GM12878 (cell line): ENCODE measurements at regions not wholly inside any gene's neighbourhood (a gene's known extent, or its start where the extent isn't known, plus 50 kb on each side); places are given as distances from the start of the nearest gene placed in this dataset.
A peak's percentile ranks its signal among the peaks of the same experiment; 100 is the strongest.

ENCODE experiments used
- BRCA1 ChIP-seq: IDR thresholded peaks from 2 replicates; pipeline ENCODE4 v1.6.1; 2011; ENCODE audit warnings: low read depth, low read length, improper control_type of control experiment
- CHD2 ChIP-seq: IDR thresholded peaks from 2 replicates; pipeline ENCODE4 v1.6.1; 2011; ENCODE audit warnings: low read depth, low read length, improper control_type of control experiment, borderline replicate concordance
- CHD4 ChIP-seq: fragments of 200-600 bp; sonication (generic); IDR thresholded peaks from 2 replicates; pipeline ENCODE4 v1.6.1; 2016; ENCODE audit warnings: mild to moderate bottlenecking
- ESRRA ChIP-seq: IDR thresholded peaks from 2 replicates; pipeline ENCODE4 v1.6.1; 2012; ENCODE audit warnings: mild to moderate bottlenecking, low read length, improper control_type of control experiment
- HDAC6 ChIP-seq: fragments of 200-600 bp; sonication (generic); IDR thresholded peaks from one replicate; pipeline ENCODE4 v1.8.0; 2017; ENCODE audit warnings: antibody characterized with exemption; ENCODE audit not compliant: unreplicated experiment
- JUNB ChIP-seq: IDR thresholded peaks from 2 replicates; pipeline ENCODE4 v1.6.1; 2016; ENCODE audit warnings: antibody characterized with exemption, mild to moderate bottlenecking
- KLF5 ChIP-seq: fragments of 450-650 bp; IDR thresholded peaks from 2 replicates; pipeline ENCODE4 v1.6.1; 2014; ENCODE audit warnings: mild to moderate bottlenecking; ENCODE audit not compliant: partially characterized antibody
- MTA2 ChIP-seq: fragments of 450-650 bp; IDR thresholded peaks from 2 replicates; pipeline ENCODE4 v1.6.1; 2016; ENCODE audit warnings: low read depth, mild to moderate bottlenecking, moderate library complexity
- NBN ChIP-seq: fragments of 450-650 bp; IDR thresholded peaks from 2 replicates; pipeline ENCODE4 v1.6.1; 2016
- NRF1 ChIP-seq: conservative IDR thresholded peaks from 2 replicates; pipeline ENCODE4 v1.6.1; 2011; ENCODE audit warnings: mild to moderate bottlenecking, low read depth, low read length, improper control_type of control experiment
- PAX5 ChIP-seq: IDR thresholded peaks from 2 replicates; pipeline ENCODE4 v1.6.1; 2011; ENCODE audit warnings: low read depth, low read length, borderline replicate concordance
- PRDM15 ChIP-seq: fragments of 450-650 bp; formaldehyde crosslinking; IDR thresholded peaks from 2 replicates; pipeline ENCODE4 v1.4.0; 2020; ENCODE audit warnings: mild to moderate bottlenecking, moderate library complexity
- RAD21 ChIP-seq: IDR thresholded peaks from 2 replicates; pipeline ENCODE4 v1.6.1; 2011; ENCODE audit warnings: mild to moderate bottlenecking, low read depth, low read length, moderate library complexity; ENCODE audit not compliant: insufficient read depth
- RAD51 ChIP-seq: fragments of 450-650 bp; IDR thresholded peaks from 2 replicates; pipeline ENCODE4 v1.6.1; 2016; ENCODE audit warnings: moderate library complexity, mild to moderate bottlenecking, inconsistent platforms
- RUNX3 ChIP-seq: IDR thresholded peaks from 2 replicates; pipeline ENCODE4 v1.6.1; 2012; ENCODE audit warnings: low read length, inconsistent platforms
- SMAD5 ChIP-seq: IDR thresholded peaks from 2 replicates; pipeline ENCODE4 v1.6.1; 2016; ENCODE audit warnings: antibody characterized with exemption, low read depth
- ZNF217 ChIP-seq: fragments of 450-650 bp; IDR thresholded peaks from 2 replicates; pipeline ENCODE4 v1.6.1; 2017; ENCODE audit warnings: antibody characterized with exemption, mild to moderate bottlenecking
- ZNF274 ChIP-seq: IDR thresholded peaks from one replicate; pipeline ENCODE4 v1.8.0; 2011; ENCODE audit not compliant: insufficient read length, insufficient read depth
- ZNF622 ChIP-seq: fragments of 450-650 bp; IDR thresholded peaks from 2 replicates; pipeline ENCODE4 v1.6.1; 2017; ENCODE audit warnings: mild to moderate bottlenecking, inconsistent platforms
- ZZZ3 ChIP-seq: IDR thresholded peaks from 2 replicates; pipeline ENCODE4 v1.6.1; 2011; ENCODE audit warnings: low read depth; ENCODE audit not compliant: control insufficient read depth, insufficient read length
- TF ChIP-seq, protein P1 (sequence below): fragments of 450-650 bp; IDR thresholded peaks from 2 replicates; pipeline ENCODE4 v1.6.1; 2016; ENCODE audit warnings: mild to moderate bottlenecking, moderate library complexity, borderline replicate concordance
- TF ChIP-seq, protein P2 (sequence below): IDR thresholded peaks from 2 replicates; pipeline ENCODE4 v1.6.1; 2011; ENCODE audit warnings: borderline replicate concordance, low read depth, mild to moderate bottlenecking, moderate library complexity, low read length; ENCODE audit not compliant: insufficient read depth, poor library complexity, severe bottlenecking
- TF ChIP-seq, protein P3 (sequence below): fragments of 450-650 bp; IDR thresholded peaks from 2 replicates; pipeline ENCODE4 v1.6.1; 2014; ENCODE audit warnings: mild to moderate bottlenecking

DNA sequence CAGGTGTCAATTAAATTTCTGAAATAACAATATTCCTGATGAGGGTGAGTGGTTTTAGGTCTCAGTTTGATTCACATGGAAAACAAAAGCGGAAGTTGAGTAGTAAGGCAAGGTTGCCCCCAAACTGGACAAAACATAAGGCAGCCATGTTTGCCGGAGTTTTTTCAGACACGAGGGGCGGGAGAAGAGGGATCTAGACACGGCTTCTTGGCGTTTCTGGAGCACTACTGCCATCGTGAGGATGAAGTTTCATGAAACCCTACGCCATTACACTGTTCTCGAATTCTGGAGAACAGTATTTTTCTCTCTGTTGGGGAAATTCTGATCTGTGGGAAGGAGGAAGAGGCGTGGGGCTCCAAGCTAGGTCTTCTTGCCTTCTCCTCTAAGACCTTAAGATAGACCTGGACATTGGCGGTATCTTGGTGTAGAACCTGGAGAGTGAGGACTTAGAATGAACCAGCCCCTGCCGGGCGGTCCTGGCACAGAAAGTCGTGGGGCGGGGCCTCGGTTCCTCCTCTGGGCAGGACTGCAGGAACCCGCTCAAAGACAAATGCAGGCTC is 160.3 kb downstream of the OR13H1 start (continued):
- TF ChIP-seq PRDM15 (CRISPR knock-in tag): no peak
- TF ChIP-seq ZNF622: no peak
- TF ChIP-seq, protein P1, sequence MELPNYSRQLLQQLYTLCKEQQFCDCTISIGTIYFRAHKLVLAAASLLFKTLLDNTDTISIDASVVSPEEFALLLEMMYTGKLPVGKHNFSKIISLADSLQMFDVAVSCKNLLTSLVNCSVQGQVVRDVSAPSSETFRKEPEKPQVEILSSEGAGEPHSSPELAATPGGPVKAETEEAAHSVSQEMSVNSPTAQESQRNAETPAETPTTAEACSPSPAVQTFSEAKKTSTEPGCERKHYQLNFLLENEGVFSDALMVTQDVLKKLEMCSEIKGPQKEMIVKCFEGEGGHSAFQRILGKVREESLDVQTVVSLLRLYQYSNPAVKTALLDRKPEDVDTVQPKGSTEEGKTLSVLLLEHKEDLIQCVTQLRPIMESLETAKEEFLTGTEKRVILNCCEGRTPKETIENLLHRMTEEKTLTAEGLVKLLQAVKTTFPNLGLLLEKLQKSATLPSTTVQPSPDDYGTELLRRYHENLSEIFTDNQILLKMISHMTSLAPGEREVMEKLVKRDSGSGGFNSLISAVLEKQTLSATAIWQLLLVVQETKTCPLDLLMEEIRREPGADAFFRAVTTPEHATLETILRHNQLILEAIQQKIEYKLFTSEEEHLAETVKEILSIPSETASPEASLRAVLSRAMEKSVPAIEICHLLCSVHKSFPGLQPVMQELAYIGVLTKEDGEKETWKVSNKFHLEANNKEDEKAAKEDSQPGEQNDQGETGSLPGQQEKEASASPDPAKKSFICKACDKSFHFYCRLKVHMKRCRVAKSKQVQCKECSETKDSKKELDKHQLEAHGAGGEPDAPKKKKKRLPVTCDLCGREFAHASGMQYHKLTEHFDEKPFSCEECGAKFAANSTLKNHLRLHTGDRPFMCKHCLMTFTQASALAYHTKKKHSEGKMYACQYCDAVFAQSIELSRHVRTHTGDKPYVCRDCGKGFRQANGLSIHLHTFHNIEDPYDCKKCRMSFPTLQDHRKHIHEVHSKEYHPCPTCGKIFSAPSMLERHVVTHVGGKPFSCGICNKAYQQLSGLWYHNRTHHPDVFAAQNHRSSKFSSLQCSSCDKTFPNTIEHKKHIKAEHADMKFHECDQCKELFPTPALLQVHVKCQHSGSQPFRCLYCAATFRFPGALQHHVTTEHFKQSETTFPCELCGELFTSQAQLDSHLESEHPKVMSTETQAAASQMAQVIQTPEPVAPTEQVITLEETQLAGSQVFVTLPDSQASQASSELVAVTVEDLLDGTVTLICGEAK: no peak
- peak; percentile 63 for TF ChIP-seq JUNB
- TF ChIP-seq CHD2: no peak
- TF ChIP-seq HDAC6: no peak
- peak; percentile 69 for TF ChIP-seq RAD21
- TF ChIP-seq ZNF274: no peak
- TF ChIP-seq NRF1: no peak
- TF ChIP-seq NBN: peak; percentile 28; the same call in 1 of the 2 replicates
- no peak for TF ChIP-seq PAX5
- TF ChIP-seq ZZZ3: no peak
- TF ChIP-seq ZNF217: no peak
- TF ChIP-seq BRCA1: no peak
- no peak for TF ChIP-seq SMAD5
- TF ChIP-seq MTA2: no peak
- TF ChIP-seq ESRRA: no peak
- TF ChIP-seq, protein P2, sequence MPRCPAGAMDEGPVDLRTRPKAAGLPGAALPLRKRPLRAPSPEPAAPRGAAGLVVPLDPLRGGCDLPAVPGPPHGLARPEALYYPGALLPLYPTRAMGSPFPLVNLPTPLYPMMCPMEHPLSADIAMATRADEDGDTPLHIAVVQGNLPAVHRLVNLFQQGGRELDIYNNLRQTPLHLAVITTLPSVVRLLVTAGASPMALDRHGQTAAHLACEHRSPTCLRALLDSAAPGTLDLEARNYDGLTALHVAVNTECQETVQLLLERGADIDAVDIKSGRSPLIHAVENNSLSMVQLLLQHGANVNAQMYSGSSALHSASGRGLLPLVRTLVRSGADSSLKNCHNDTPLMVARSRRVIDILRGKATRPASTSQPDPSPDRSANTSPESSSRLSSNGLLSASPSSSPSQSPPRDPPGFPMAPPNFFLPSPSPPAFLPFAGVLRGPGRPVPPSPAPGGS: no peak
- peak; percentile 32 for TF ChIP-seq RUNX3
- TF ChIP-seq, protein P3, sequence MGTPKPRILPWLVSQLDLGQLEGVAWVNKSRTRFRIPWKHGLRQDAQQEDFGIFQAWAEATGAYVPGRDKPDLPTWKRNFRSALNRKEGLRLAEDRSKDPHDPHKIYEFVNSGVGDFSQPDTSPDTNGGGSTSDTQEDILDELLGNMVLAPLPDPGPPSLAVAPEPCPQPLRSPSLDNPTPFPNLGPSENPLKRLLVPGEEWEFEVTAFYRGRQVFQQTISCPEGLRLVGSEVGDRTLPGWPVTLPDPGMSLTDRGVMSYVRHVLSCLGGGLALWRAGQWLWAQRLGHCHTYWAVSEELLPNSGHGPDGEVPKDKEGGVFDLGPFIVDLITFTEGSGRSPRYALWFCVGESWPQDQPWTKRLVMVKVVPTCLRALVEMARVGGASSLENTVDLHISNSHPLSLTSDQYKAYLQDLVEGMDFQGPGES: no peak
- TF ChIP-seq RAD51: no peak; the same call in 1 of the 2 replicates
- TF ChIP-seq KLF5: no peak
- no peak for TF ChIP-seq CHD4
